Mammary epithelial cell (primary cell): ENCODE measurements at regions not wholly inside any gene's neighbourhood (a gene's known extent, or its start where the extent isn't known, plus 50 kb on each side); places are given as distances from the start of the nearest gene placed in this dataset.

ENCODE experiments used
- EZH2 ChIP-seq: IDR thresholded peaks from 2 replicates; pipeline ENCODE4 v1.6.1; 2012; ENCODE audit warnings: low read length, inconsistent platforms, borderline replicate concordance
- TF ChIP-seq, protein P1 (sequence below), 2 donors: IDR thresholded peaks in 1 of 2; conservative IDR thresholded peaks in 1 of 2; 2 replicates each; pipeline ENCODE4 v1.5.1; 2011 to 2012; ENCODE audit warnings: inconsistent platforms in 2 of 2, low read length in 2 of 2, mild to moderate bottlenecking in 2 of 2, control low read depth in 1 of 2, low read depth in 1 of 2; ENCODE audit not compliant: insufficient read depth in 1 of 2; ENCODE audit errors: extremely low read depth in 1 of 2

DNA sequence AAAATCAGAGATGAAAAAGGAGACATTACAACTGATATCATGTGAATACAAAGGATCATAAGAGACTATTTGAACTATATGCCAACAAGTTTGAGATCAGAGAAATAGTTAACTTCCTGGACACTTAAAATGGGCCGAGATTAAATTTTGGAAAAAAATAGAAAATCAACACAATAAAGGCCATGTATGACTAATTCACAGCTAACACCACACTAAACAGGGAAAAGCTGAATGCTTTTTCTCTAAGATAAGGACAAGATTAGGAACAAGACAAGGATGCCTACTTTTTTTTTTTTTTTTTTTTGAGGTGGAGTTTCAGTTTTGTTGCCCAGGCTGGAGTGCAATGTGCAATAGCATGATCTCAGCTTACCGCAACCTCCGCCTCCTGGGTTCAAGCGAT, 151.4 kb upstream of the MAGI2 start:
- TF ChIP-seq, protein P1, sequence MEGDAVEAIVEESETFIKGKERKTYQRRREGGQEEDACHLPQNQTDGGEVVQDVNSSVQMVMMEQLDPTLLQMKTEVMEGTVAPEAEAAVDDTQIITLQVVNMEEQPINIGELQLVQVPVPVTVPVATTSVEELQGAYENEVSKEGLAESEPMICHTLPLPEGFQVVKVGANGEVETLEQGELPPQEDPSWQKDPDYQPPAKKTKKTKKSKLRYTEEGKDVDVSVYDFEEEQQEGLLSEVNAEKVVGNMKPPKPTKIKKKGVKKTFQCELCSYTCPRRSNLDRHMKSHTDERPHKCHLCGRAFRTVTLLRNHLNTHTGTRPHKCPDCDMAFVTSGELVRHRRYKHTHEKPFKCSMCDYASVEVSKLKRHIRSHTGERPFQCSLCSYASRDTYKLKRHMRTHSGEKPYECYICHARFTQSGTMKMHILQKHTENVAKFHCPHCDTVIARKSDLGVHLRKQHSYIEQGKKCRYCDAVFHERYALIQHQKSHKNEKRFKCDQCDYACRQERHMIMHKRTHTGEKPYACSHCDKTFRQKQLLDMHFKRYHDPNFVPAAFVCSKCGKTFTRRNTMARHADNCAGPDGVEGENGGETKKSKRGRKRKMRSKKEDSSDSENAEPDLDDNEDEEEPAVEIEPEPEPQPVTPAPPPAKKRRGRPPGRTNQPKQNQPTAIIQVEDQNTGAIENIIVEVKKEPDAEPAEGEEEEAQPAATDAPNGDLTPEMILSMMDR (conservative IDR thresholded peaks at IDR 0.05 in 1 of 2, IDR thresholded peaks at IDR 0.05 in 1 of 2; ENCODE audit: extremely low read depth in 1 of 2, insufficient read depth in 1 of 2, low read depth in 1 of 2, low read length in 2 of 2) = no peak
- TF ChIP-seq EZH2 = no peak
